Left ventricle myocardium inferior (tissue), 1 donor: ENCODE measurements at regions not wholly inside any gene's neighbourhood (a gene's known extent, or its start where the extent isn't known, plus 50 kb on each side); places are given as distances from the start of the nearest gene placed in this dataset.

Source experiments
- DNase-seq: peaks from one replicate; pipeline ENCODE4 v3.0.0-alpha.2; 2020
- H3K27ac ChIP-seq: fragments of 200-600 bp; replicated peaks from 2 replicates; pipeline ENCODE4 v1.8.0; 2021
- H3K27me3 ChIP-seq: fragments of 200-600 bp; 2 replicates; pipeline ENCODE4 v1.8.0; 2021; ENCODE audit warnings: low read depth
- H3K36me3 ChIP-seq: fragments of 200-600 bp; 2 replicates; pipeline ENCODE4 v1.8.0; 2021
- H3K4me1 ChIP-seq: fragments of 200-600 bp; 2 replicates; pipeline ENCODE4 v1.8.0; 2021
- H3K4me3 ChIP-seq: fragments of 200-600 bp; 2 replicates; pipeline ENCODE4 v1.8.0; 2021; ENCODE audit warnings: mild to moderate bottlenecking, moderate library complexity
- H3K9me3 ChIP-seq: fragments of 200-600 bp; replicated peaks from 2 replicates; pipeline ENCODE4 v1.8.0; 2021
- intact Hi-C: fragments of 100-400 bp; cut with micrococcal nuclease; formaldehyde crosslinking; loops from one replicate; pipeline ENCODE4 v1.11.0; 2022
- TF ChIP-seq, protein P1 (sequence below): fragments of 200-600 bp; IDR thresholded peaks from 2 replicates; pipeline ENCODE4 v1.8.0; 2021; ENCODE audit warnings: antibody characterized with exemption, mild to moderate bottlenecking, borderline replicate concordance
- donor health status: DM: no; HTN: yes; CAD: no; lungs with severe emphysema.

DNA sequence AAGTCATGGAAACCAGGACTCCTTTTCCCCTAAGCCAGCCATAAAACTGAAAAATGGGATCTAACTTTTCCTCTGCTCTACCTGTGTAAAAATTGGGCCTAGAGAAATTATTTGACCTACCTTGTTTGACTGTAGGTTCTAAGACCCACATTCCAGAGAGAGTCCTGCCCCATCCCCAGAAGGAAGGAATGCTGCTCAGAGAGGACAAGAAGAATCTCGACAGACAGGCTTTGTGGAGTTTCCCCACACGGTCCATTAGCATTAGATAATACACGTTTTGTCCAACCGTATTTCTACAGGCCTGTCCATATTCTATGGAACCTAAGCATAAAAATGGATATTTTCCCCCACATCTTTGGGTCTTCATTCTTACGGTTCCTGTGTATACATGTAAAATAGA, 403.3 kb downstream of the METTL4 start:
- H3K27ac ChIP-seq: no peak overlapping the region

DNA sequence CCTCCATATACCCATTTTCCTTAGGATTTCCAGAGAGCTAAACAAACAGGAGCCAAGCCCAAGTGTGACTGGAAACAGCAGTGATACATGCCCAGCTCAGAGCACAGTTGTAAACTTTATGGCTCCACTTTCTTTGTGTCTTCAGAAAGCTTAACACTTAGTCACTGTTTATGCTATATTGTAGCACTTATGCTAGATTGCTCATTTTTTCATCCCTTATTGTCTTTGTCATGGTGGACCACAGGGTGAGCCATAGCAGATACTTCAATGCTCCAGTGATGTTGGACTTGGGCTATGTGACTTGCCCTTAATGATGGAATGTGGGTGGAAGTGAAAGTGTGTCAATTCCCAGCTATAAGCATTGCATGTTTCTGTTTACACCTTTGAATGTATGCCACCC, 401.6 kb downstream of the METTL4 start:
- no peaks in the 10 kb centered on the region for H3K9me3 ChIP-seq
- no peak overlapping the region for H3K27ac ChIP-seq
- DNase-seq: no peak
- no peaks in the 10 kb centered on the region for H3K27me3 ChIP-seq
- H3K4me1 ChIP-seq: peaks cover 33% of the 10 kb centered on the region
- intact Hi-C loops: no loop called here
- H3K4me3 ChIP-seq: no peak overlapping the region
- TF ChIP-seq, protein P1, sequence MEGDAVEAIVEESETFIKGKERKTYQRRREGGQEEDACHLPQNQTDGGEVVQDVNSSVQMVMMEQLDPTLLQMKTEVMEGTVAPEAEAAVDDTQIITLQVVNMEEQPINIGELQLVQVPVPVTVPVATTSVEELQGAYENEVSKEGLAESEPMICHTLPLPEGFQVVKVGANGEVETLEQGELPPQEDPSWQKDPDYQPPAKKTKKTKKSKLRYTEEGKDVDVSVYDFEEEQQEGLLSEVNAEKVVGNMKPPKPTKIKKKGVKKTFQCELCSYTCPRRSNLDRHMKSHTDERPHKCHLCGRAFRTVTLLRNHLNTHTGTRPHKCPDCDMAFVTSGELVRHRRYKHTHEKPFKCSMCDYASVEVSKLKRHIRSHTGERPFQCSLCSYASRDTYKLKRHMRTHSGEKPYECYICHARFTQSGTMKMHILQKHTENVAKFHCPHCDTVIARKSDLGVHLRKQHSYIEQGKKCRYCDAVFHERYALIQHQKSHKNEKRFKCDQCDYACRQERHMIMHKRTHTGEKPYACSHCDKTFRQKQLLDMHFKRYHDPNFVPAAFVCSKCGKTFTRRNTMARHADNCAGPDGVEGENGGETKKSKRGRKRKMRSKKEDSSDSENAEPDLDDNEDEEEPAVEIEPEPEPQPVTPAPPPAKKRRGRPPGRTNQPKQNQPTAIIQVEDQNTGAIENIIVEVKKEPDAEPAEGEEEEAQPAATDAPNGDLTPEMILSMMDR: no peak
- no peaks in the 10 kb centered on the region for H3K36me3 ChIP-seq

More for the DNA sequence above, 403.3 kb downstream of the METTL4 start:
- DNase-seq: no peak
- TF ChIP-seq, protein P1: no peak
- H3K4me3 ChIP-seq: no peak overlapping the region
- peaks cover 25% of the 10 kb centered on the region for H3K4me1 ChIP-seq
- intact Hi-C loops: no loop called here
- no peaks in the 10 kb centered on the region for H3K27me3 ChIP-seq
- H3K36me3 ChIP-seq: no peaks in the 10 kb centered on the region
- no peaks in the 10 kb centered on the region for H3K9me3 ChIP-seq

DNA sequence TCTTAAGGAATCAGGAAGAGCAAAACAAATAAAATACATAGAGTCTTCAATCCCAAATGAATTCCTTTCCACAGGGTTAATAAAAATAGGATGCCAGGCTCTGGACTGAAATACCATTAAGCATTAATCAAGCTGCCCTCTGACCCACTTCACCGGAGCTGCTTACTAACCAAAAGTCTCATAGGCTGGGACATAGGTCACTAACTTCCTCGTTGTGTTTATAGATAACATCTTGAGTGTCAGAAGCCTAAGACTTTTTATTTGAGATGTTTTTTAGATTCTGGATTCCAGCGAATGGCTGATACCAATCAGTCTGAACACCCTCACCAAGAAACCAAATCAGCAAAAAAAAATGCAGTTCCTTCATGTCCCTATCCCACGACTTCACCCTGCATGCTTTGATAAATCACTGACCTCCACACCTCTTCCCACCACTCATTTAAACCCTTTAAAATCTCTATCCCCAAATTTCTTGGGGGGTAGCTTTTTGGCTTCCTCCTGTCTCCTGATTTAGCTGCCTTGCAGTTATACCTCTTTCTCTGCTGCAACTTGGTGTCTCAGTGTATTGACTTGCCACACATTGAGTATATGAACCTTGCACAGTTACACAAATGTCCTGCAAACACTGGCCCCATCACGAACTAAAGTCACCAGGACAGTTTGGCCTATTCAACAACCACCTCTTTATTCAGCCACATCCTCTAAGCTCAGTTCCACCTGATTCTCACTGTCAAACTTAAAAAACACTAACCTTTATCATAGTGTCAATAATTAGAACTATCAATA, 399.3 kb downstream of the METTL4 start:
- TF ChIP-seq, protein P1: no peak
- intact Hi-C loops: no loop called here
- Histone ChIP-seq H3K9me3 (no peaks in the 10 kb centered on the region), H3K4me1 (peaks cover 33% of the 10 kb centered on the region), H3K4me3 (no peak overlapping the region), H3K27ac (no peak overlapping the region), H3K36me3 (no peaks in the 10 kb centered on the region), H3K27me3 (no peaks in the 10 kb centered on the region)
- DNase-seq: no peak

DNA sequence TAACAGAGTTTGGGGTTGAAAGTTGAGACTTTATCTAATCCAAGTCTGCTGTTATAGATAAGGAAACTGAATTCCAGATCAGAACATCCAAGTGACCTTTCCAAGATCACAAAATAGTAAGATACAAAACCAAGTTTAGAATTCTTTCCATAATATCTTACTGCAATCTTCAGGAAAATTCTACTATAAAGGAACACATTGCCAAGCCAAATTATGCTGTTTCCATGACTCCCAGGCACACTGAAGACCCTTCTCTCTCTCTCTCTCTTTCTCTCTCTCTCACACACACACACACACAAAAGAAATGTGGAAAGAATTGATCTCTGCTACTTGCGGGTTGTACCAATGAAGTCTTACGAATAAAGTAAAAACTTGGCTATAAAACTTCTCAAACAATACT, 398.4 kb downstream of the METTL4 start:
- intact Hi-C loops: no loop called here
- DNase-seq: no peak
- no peaks in the 10 kb centered on the region for H3K36me3 ChIP-seq
- H3K4me1 ChIP-seq: peaks cover 33% of the 10 kb centered on the region
- TF ChIP-seq, protein P1: no peak
- no peaks in the 10 kb centered on the region for H3K27me3 ChIP-seq
- peak overlapping the region; percentile 32 for H3K27ac ChIP-seq
- H3K9me3 ChIP-seq: no peaks in the 10 kb centered on the region
- no peak overlapping the region for H3K4me3 ChIP-seq

DNA sequence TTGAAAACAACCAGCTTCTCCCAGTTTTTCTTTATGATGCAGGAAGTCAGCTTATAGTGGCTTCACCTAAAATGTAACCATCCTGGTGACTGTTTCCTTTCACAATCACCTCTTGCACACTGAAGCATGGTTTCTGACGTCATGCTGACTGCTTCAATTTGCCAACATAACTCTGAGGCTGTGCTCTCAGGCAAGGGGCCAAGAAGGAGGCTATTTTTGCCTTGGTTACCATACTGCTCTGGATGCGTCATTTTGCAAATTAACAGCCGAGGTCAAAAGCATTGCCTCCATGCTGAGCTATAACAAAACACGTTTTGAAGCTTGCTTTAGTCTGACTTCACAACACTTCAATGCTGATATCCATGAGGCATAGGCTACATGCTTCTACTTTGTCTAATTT, 397.8 kb downstream of the METTL4 start:
- Histone ChIP-seq H3K27me3 (no peaks in the 10 kb centered on the region), H3K27ac (peak overlapping the region; percentile 32), H3K9me3 (no peaks in the 10 kb centered on the region), H3K4me3 (no peak overlapping the region), H3K36me3 (no peaks in the 10 kb centered on the region), H3K4me1 (peaks cover 33% of the 10 kb centered on the region)
- intact Hi-C loops: no loop called here
- peak; percentile 43 for DNase-seq
- TF ChIP-seq, protein P1: no peak
